HG02610 (cell line): ENCODE measurements at regions not wholly inside any gene's neighbourhood (a gene's known extent, or its start where the extent isn't known, plus 50 kb on each side); places are given as distances from the start of the nearest gene placed in this dataset.

Experiments
- ATAC-seq: cut with Tn5 transposase; IDR thresholded peaks from one replicate; pipeline ENCODE4 v1.9.1; 2021; ENCODE audit warnings: mild to moderate bottlenecking, moderate library complexity; ENCODE audit not compliant: unreplicated experiment

DNA sequence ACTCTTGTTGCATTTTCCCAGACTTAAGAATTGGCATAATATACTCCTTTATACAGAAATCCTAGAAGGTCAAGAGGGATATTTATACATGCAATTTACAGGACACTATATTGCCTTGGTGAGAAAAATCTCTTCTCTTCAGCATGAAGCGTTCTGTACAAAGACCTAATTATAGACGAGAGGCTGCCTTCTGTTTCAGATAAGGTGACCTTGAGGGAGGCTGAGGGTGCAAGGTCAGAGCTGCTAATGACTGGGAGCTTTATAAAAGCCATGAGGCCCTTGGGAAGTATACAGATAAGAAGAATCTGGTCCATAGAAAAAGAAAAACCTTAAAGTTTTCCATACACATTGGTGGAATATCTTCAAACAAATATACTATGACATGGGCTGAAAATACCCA lies 156.3 kb upstream of the SOX9 start:
- ATAC-seq, result no peak

DNA sequence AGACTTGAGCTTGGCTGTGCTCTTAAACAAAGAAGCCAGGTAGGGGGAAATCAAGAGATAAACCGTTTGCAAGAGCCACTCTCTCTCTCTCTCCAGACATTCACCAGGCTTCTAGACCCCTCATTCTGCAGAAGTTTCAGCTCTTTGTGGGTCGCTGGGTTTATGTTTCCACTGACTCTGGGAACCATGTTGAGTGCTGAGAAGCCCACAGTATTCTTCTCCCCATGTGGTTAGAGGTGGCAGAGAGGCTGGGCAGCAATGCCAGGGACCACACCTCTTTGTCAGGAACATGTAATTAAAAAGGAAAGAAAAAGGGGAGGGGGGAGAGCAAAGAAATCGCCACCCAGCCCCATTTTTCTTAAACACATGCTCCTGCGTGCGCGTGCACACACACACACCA lies 154.8 kb upstream of the SOX9 start:
- ATAC-seq, result no peak

DNA sequence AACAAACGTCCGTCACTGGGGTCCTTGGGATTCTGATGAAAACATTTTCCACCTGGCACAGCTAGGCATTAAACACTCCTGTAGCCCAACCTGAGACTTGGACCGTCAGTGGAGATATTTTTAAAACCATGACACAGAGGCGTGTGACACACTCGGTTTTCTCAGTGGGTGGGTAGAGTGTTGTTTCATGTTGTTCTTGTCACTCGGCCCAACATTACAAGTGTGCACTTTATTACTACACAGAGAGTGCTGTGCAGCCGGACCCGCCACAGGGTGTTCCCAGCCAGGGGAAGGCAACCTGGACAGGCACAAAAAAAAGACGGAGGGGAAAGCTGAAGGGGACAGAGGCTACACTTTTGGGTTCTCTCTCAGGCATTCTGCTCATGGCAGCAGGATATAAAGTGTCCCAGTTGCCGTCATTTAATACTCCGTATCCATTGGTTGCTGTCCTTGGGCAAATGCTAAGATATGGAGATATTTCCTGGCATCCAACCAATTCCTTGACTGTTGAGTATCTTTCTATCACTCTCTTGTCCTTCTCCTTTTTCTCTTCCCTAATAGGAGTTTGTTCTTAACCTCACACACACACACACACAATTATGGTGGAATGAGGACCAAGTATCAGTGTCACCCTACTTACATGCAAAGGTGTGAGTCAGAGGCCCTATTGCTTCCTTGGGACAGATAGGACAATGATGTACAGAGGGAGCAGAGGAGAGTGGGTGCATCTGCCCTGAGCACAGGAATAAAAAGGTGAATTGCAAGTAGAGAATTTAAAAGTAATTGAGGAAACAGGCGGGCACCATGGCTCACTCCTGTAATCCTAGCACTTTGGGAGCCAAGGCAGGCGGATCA lies 154.1 kb upstream of the SOX9 start:
- no peak for ATAC-seq

DNA sequence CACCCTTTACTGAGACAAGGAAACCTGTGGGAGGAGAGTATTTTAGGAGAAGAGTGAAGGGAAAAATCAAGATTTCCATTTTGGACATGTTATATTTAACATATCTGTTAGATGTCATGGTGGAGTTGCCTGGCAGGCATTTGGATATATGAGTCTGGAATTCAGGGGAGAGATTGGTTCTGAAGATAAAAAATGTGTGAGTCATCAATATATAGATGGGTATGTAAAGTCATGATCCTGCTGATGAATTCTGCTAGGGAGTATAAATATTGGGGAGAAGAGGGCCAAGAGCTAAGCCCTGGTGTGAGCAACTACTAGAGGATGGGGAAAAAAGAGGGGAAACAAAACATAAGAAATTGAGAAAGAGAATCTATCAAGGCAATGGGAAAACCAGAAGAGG lies 151.3 kb upstream of the SOX9 start:
- no peak for ATAC-seq

- no peak for ATAC-seq
These were observed 150.5 kb upstream of the SOX9 start for GRCh38 chr17:71970312-71970711.

GRCh38 chr17:71974051-71974450 lies 146.8 kb upstream of the SOX9 start:
- no peak for ATAC-seq

- no peak for ATAC-seq
These were observed 145.5 kb upstream of the SOX9 start for GRCh38 chr17:71975331-71975801.

GRCh38 chr17:71976011-71976649 lies 144.7 kb upstream of the SOX9 start:
- ATAC-seq, result no peak

- ATAC-seq, result no peak
These were observed 142.4 kb upstream of the SOX9 start for GRCh38 chr17:71978435-71978834.

GRCh38 chr17:71980171-71980570 lies 140.6 kb upstream of the SOX9 start:
- no peak for ATAC-seq

- no peak for ATAC-seq
These were observed 137.0 kb upstream of the SOX9 start for GRCh38 chr17:71983828-71984227.

- no peak for ATAC-seq
These were observed 135.4 kb upstream of the SOX9 start for GRCh38 chr17:71985111-71986039.

DNA sequence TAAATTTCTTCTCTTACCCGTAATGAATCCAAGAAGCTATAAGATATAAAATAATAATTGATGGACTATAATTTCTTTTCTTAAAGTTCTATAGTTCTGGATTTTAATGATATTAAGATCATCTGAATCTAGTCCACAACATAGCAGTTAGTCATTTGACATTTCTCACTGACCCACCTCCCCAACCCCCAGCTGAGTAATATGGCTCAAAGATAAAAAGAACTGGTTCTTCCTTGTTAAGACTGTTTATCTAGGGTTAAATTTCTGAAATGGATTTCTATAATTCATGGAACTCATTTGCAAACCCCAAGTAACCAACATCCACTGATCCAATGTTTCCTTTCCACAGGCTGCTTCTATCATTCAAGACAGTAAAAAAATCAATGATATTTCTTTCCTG lies 133.9 kb upstream of the SOX9 start:
- ATAC-seq, result no peak

DNA sequence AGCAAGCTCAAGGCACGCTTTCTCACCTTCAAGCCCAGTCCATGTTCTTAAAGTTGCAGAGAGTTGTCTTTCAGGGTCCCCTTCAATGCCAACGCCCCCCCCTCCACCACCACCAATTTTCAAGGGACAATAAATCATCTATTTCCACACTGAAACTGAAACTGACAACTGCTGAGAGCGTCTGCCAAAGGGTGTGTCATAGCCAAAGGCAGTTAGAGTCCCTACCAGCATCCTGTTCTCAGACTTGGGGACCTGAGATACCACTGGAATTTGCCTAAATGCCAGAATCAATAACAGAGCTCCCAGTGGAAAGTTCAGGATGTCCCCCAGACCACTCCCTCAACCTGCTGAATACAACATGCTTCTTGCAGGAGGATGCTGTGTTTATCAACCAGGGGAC lies 133.2 kb upstream of the SOX9 start:
- ATAC-seq, result no peak

DNA sequence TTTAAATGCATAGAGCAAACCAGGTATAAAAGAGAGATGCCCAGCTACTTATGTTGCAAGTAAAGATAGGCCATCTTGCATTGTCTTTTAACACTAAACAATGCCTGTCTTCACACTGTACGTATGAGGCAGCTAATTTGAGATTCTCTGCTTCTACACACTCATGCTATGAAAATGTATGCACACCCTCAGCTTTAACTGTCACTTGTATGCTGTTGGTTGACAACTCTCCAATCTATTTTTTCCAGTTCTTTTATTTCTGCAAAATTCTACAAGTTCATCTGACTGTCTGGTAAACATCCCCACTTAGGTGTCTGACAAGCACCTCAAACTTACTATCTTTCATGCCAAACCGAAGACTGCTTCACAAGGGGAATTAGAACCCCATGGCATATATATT lies 131.7 kb upstream of the SOX9 start:
- ATAC-seq, result no peak

- no peak for ATAC-seq
These were observed 127.5 kb upstream of the SOX9 start for GRCh38 chr17:71993363-71993762.

GRCh38 chr17:71995590-71995989 lies 125.2 kb upstream of the SOX9 start:
- ATAC-seq, result no peak

DNA sequence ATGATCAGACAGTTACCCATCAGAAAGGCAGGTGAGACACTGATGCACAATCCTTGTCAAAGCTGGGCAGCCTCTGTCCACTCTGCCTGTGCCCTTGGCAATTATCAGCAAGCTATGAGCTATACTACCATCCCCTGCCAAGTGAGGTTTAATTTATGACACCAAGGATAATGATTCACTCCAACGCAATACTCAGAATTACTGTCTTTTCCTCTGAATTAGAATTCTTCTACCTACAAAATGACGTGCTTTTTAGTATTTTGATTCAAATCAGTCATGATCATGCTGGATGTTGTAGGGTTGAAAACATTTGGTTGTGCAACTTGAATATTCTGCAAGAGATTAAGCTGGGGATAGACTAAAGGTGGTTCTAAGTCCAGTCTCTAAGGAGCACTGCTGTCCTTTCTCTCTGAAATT lies 116.8 kb upstream of the SOX9 start:
- no peak for ATAC-seq

DNA sequence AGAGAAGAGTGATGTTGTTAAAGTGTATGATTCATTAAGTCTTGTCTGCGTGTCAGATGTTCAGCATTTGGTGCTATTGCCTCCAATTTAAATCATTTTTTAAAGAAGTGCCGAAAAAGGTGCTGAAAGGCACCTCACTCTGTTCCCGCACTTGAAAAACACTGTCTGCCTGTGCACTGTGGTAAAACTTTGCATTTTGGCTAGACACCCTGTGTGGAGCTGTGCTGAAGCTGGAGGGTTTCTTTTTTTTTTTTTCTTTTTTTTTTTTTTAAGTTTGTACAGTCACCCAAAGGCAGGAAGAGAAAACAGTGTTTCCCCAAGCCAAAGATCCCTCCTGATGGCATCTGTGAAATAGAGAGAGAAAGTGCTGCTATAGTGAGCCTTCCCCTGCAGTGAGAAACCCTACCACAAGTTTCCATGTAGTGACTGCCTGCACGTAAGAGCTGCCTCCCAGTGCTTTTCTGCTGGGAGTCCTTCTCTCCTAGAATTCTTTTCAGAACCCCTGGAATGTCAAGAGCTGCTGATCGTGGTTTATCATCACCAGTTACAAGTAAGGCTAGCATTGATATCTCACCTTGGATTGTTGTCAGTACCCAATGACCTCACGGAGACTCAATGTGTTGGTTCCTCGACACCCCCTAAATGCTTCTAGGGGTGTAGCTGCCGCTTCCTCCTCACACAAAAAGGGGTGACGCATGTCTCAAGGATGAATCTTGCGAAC lies 116.0 kb upstream of the SOX9 start:
- ATAC-seq, result peak; percentile 57

DNA sequence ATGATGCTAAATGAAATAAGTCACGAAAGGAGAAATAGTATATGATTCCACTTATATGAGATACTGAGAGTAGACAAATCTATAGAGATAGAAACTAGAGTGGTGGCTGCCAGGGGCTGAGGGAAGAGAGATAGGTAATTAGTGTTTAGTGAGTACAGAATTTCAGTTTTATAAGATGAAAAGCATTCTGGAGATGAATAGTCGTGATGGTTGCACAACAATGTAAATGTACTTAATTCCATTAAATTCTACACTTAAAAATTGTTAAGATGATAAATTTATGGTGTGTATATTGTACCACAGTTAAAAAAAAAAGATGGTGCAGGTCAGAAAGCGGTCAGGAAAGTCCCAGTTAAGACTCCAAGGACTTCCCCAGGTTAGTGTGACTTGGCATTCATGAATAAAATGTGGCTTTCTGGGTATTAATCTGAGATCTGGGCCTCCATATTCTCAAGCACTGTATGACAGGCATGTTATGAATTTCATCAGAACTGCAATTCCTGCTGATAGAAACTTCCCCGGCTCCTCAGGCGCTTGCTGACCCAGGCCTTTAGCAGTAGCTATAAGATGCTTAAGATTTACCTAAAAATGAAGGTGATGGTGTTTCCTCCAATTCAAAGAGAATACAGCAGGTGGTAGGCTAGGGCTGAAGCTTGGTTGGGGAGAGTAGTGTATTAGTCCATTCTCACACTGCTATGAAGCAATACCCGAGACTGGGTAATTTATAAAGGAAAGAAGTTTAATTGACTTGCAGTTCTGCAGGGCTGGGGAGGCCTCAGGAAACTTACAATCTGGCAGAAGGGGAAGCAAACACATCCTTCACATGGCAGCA lies 115.3 kb upstream of the SOX9 start:
- ATAC-seq, result peak; percentile 59
